GM18907 (cell line): ENCODE measurements at regions not wholly inside any gene's neighbourhood (a gene's known extent, or its start where the extent isn't known, plus 50 kb on each side); places are given as distances from the start of the nearest gene placed in this dataset.

Experiments
- ATAC-seq: cut with Tn5 transposase; IDR thresholded peaks from one replicate; pipeline ENCODE4 v1.9.1; 2021; ENCODE audit warnings: mild to moderate bottlenecking, moderate library complexity; ENCODE audit not compliant: unreplicated experiment

GRCh38 chr18:44518666-44519065 is 162.0 kb upstream of the SETBP1 start:
- ATAC-seq, result no peak

- ATAC-seq, result no peak
These were observed 159.6 kb upstream of the SETBP1 start for GRCh38 chr18:44520981-44521667.

- no peak for ATAC-seq
These were observed 159.0 kb upstream of the SETBP1 start for GRCh38 chr18:44521668-44522022.

GRCh38 chr18:44526705-44527415 is 153.8 kb upstream of the SETBP1 start:
- no peak for ATAC-seq

GRCh38 chr18:44533071-44533470 is 147.6 kb upstream of the SETBP1 start:
- ATAC-seq, result no peak

- no peak for ATAC-seq
These were observed 144.6 kb upstream of the SETBP1 start for GRCh38 chr18:44536046-44536445.

GRCh38 chr18:44536619-44537018 is 144.1 kb upstream of the SETBP1 start:
- no peak for ATAC-seq

GRCh38 chr18:44537526-44537925 is 143.2 kb upstream of the SETBP1 start:
- no peak for ATAC-seq

GRCh38 chr18:44539926-44540325 is 140.8 kb upstream of the SETBP1 start:
- no peak for ATAC-seq

- no peak for ATAC-seq
These were observed 139.5 kb upstream of the SETBP1 start for GRCh38 chr18:44541159-44541558.

- no peak for ATAC-seq
These were observed 138.9 kb upstream of the SETBP1 start for GRCh38 chr18:44541781-44542180.

- ATAC-seq, result no peak
These were observed 137.3 kb upstream of the SETBP1 start for GRCh38 chr18:44543387-44543786.

- ATAC-seq, result no peak
These were observed 135.2 kb upstream of the SETBP1 start for GRCh38 chr18:44545359-44545985.

GRCh38 chr18:44546954-44547353 is 133.7 kb upstream of the SETBP1 start:
- ATAC-seq, result no peak

- no peak for ATAC-seq
These were observed 132.1 kb upstream of the SETBP1 start for GRCh38 chr18:44548291-44549221.

- ATAC-seq, result no peak
These were observed 128.0 kb upstream of the SETBP1 start for GRCh38 chr18:44552706-44553105.

GRCh38 chr18:44556296-44556695 is 124.4 kb upstream of the SETBP1 start:
- ATAC-seq, result no peak

GRCh38 chr18:44557616-44558151 is 123.0 kb upstream of the SETBP1 start:
- no peak for ATAC-seq

- ATAC-seq, result no peak
These were observed 121.9 kb upstream of the SETBP1 start for GRCh38 chr18:44558767-44559166.

- no peak for ATAC-seq
These were observed 117.7 kb upstream of the SETBP1 start for GRCh38 chr18:44562986-44563385.

GRCh38 chr18:44564922-44565321 is 115.8 kb upstream of the SETBP1 start:
- ATAC-seq, result no peak
